HAP-1 (cell line): ENCODE measurements at regions not wholly inside any gene's neighbourhood (a gene's known extent, or its start where the extent isn't known, plus 50 kb on each side); places are given as distances from the start of the nearest gene placed in this dataset.
"Not testable (repeated sequence)": the region's sequence is repeated elsewhere in the genome, so short reads cannot be mapped to it uniquely, and the experiment has no call there.

ENCODE experiments used
- DNase-seq, 2 experiments: peaks; one replicate each; pipeline ENCODE4 v3.0.0-alpha.2; 2016 to 2020; ENCODE audit warnings: low spot score in 2 of 2
- H3K27me3 ChIP-seq: fragments of 250-450 bp; sonication (Bioruptor Pico); 2 replicates; pipeline ENCODE4 v1.5.1; 2020; ENCODE audit warnings: low read depth, mild to moderate bottlenecking, moderate library complexity
- H3K36me3 ChIP-seq: fragments of 250-450 bp; sonication (Bioruptor Pico); replicated peaks from 2 replicates; pipeline ENCODE4 v1.5.1; 2020; ENCODE audit warnings: mild to moderate bottlenecking
- H3K4me1 ChIP-seq: fragments of 250-450 bp; sonication (Bioruptor Pico); 2 replicates; pipeline ENCODE4 v1.5.1; 2020; ENCODE audit warnings: mild to moderate bottlenecking
- H3K4me3 ChIP-seq: fragments of 250-450 bp; sonication (Bioruptor Pico); 2 replicates; pipeline ENCODE4 v1.5.1; 2020; ENCODE audit warnings: mild to moderate bottlenecking, moderate library complexity
- H3K9me3 ChIP-seq: fragments of 250-450 bp; sonication (Bioruptor Pico); 2 replicates; pipeline ENCODE4 v1.5.1; 2020; ENCODE audit warnings: mild to moderate bottlenecking, moderate library complexity
- in situ Hi-C: fragments of 300-500 bp; cut with MboI; formaldehyde crosslinking; loops from 3 replicates; pipeline ENCODE4 v1.14.3; 2020; ENCODE audit warnings: low sequenced_read_pairs, inconsistent platforms, mixed read lengths

GRCh38 chr2:146540271-146540932 is 1304.4 kb upstream of the ACVR2A start:
- Histone ChIP-seq H3K4me1 (peaks cover 37% of the 10 kb centered on the region), H3K4me3 (no peak overlapping the region), H3K27me3 (no peaks in the 10 kb centered on the region), H3K9me3 (no peaks in the 10 kb centered on the region), H3K36me3 (no peaks in the 10 kb centered on the region)
- DNase-seq = peak; percentile 74 to 99
- in situ Hi-C loops = no loop called here

GRCh38 chr2:146539739-146540138 is 1305.1 kb upstream of the ACVR2A start:
- H3K4me3 ChIP-seq, H3K27me3 ChIP-seq, H3K36me3 ChIP-seq, DNase-seq, H3K9me3 ChIP-seq, in situ Hi-C loops: not testable (repeated sequence)
- peaks cover 37% of the 10 kb centered on the region for H3K4me1 ChIP-seq

- no peak overlapping the region for H3K4me3 ChIP-seq
- H3K27me3 ChIP-seq = no peaks in the 10 kb centered on the region
- peaks cover 43% of the 10 kb centered on the region for H3K4me1 ChIP-seq
- H3K36me3 ChIP-seq = no peaks in the 10 kb centered on the region
- H3K9me3 ChIP-seq = no peaks in the 10 kb centered on the region
- in situ Hi-C loops = no loop called here
- DNase-seq = no peak
Observed at GRCh38 chr2:146537477-146537876, 1307.4 kb upstream of the ACVR2A start.

- H3K27me3 ChIP-seq = no peaks in the 10 kb centered on the region
- in situ Hi-C loops = no loop called here
- H3K4me1 ChIP-seq = peaks cover 12% of the 10 kb centered on the region
- no peak overlapping the region for H3K4me3 ChIP-seq
- no peaks in the 10 kb centered on the region for H3K9me3 ChIP-seq
- no peaks in the 10 kb centered on the region for H3K36me3 ChIP-seq
- peak; percentile 50 to 92 for DNase-seq
Observed at GRCh38 chr2:146532509-146533147, 1312.2 kb upstream of the ACVR2A start.

GRCh38 chr2:146532009-146532408 is 1312.8 kb upstream of the ACVR2A start:
- Histone ChIP-seq H3K9me3 (no peaks in the 10 kb centered on the region), H3K36me3 (no peaks in the 10 kb centered on the region), H3K4me3 (no peak overlapping the region), H3K27me3 (no peaks in the 10 kb centered on the region), H3K4me1 (peaks cover 10% of the 10 kb centered on the region)
- in situ Hi-C loops = no loop called here
- no peak for DNase-seq

GRCh38 chr2:146530886-146531285 is 1313.9 kb upstream of the ACVR2A start:
- Histone ChIP-seq H3K4me3 (no peak overlapping the region), H3K36me3 (no peaks in the 10 kb centered on the region), H3K4me1 (peaks cover 10% of the 10 kb centered on the region), H3K9me3 (no peaks in the 10 kb centered on the region), H3K27me3 (no peaks in the 10 kb centered on the region)
- DNase-seq = no peak
- in situ Hi-C loops = no loop called here

GRCh38 chr2:146527166-146527565 is 1317.7 kb upstream of the ACVR2A start:
- Histone ChIP-seq H3K36me3 (no peaks in the 10 kb centered on the region), H3K4me3 (no peak overlapping the region), H3K4me1 (peaks cover 1% of the 10 kb centered on the region), H3K9me3 (no peaks in the 10 kb centered on the region), H3K27me3 (no peaks in the 10 kb centered on the region)
- in situ Hi-C loops = no loop called here
- DNase-seq = no peak

GRCh38 chr2:146523196-146523595 is 1321.6 kb upstream of the ACVR2A start:
- Histone ChIP-seq H3K36me3 (no peaks in the 10 kb centered on the region), H3K27me3 (no peaks in the 10 kb centered on the region), H3K4me3 (no peak overlapping the region), H3K9me3 (no peaks in the 10 kb centered on the region), H3K4me1 (no peaks in the 10 kb centered on the region; the same call in 1 of the 2 replicates)
- in situ Hi-C loops = no loop called here
- peak in 1 of 2 experiments; percentile 32 for DNase-seq

- Histone ChIP-seq H3K27me3 (no peaks in the 10 kb centered on the region), H3K36me3 (no peaks in the 10 kb centered on the region), H3K9me3 (no peaks in the 10 kb centered on the region), H3K4me1 (peaks cover 6% of the 10 kb centered on the region), H3K4me3 (no peak overlapping the region)
- DNase-seq = no peak
- in situ Hi-C loops = no loop called here
Observed at GRCh38 chr2:146506851-146507250, 1338.0 kb upstream of the ACVR2A start.

GRCh38 chr2:146503366-146503765 is 1341.5 kb upstream of the ACVR2A start:
- Histone ChIP-seq H3K4me1 (peaks cover 6% of the 10 kb centered on the region), H3K4me3 (no peak overlapping the region), H3K27me3 (no peaks in the 10 kb centered on the region), H3K9me3 (no peaks in the 10 kb centered on the region), H3K36me3 (no peaks in the 10 kb centered on the region)
- in situ Hi-C loops = no loop called here
- no peak for DNase-seq

- in situ Hi-C loops = no loop called here
- Histone ChIP-seq H3K36me3 (no peaks in the 10 kb centered on the region), H3K27me3 (no peaks in the 10 kb centered on the region), H3K9me3 (no peaks in the 10 kb centered on the region), H3K4me1 (no peaks in the 10 kb centered on the region; the same call in 1 of the 2 replicates), H3K4me3 (no peak overlapping the region)
- DNase-seq = no peak
Observed at GRCh38 chr2:146496248-146496647, 1348.6 kb upstream of the ACVR2A start.

- DNase-seq = no peak
Observed at GRCh38 chr2:146489386-146489785, 1355.4 kb upstream of the ACVR2A start.

GRCh38 chr2:146481629-146482028 is 1363.2 kb upstream of the ACVR2A start:
- Histone ChIP-seq H3K4me1 (no peaks in the 10 kb centered on the region), H3K27me3 (no peaks in the 10 kb centered on the region; the same call in 1 of the 2 replicates), H3K36me3 (no peaks in the 10 kb centered on the region), H3K9me3 (no peaks in the 10 kb centered on the region), H3K4me3 (no peak overlapping the region)
- in situ Hi-C loops = no loop called here
- no peak for DNase-seq

More at GRCh38 chr2:146489386-146489785, 1355.4 kb upstream of the ACVR2A start:
- Histone ChIP-seq H3K4me1 (no peaks in the 10 kb centered on the region), H3K36me3 (no peaks in the 10 kb centered on the region), H3K27me3 (no peaks in the 10 kb centered on the region; the same call in 1 of the 2 replicates), H3K9me3 (no peaks in the 10 kb centered on the region), H3K4me3 (no peak overlapping the region)
- in situ Hi-C loops = no loop called here

- no peaks in the 10 kb centered on the region for H3K4me1 ChIP-seq
- in situ Hi-C loops = no loop called here
- no peak for DNase-seq
- no peak overlapping the region for H3K4me3 ChIP-seq
- no peaks in the 10 kb centered on the region for H3K27me3 ChIP-seq
- no peaks in the 10 kb centered on the region for H3K9me3 ChIP-seq
- no peaks in the 10 kb centered on the region for H3K36me3 ChIP-seq
Observed at GRCh38 chr2:146477383-146477782, 1367.4 kb upstream of the ACVR2A start.
